Naive thymus-derived CD4-positive, alpha-beta T cell (primary cell): ENCODE measurements at regions not wholly inside any gene's neighbourhood (a gene's known extent, or its start where the extent isn't known, plus 50 kb on each side); places are given as distances from the start of the nearest gene placed in this dataset.

ENCODE experiments used
- ATAC-seq: fragments of 150-1000 bp; cut with Tn5 transposase; 2 replicates; pipeline ENCODE4 v1.10.0; 2021; ENCODE audit warnings: mild to moderate bottlenecking, moderate library complexity
- CTCF ChIA-PET: fragments of 350-600 bp; sonication (Branson Sonifier 250); formaldehyde crosslinking; loops from one replicate; lab custom pipeline; 2021; ENCODE audit warnings: antibody characterized with exemption; lab: Charles Lee
- POLR2A ChIA-PET: fragments of 350-600 bp; sonication (Branson Sonifier 250); formaldehyde crosslinking; loops from one replicate; lab custom pipeline; 2021; ENCODE audit warnings: antibody characterized with exemption, inconsistent platforms; lab: Charles Lee
- DNase-seq, 9 donors: peaks; one replicate each; pipeline versions ENCODE4 v3.0.0 to v3.0.0-alpha.2; 2020 to 2022; ENCODE audit warnings: mixed read lengths in 1 of 9
- H3K27ac ChIP-seq: one replicate; pipeline ENCODE4 v1.7.0; 2013; ENCODE audit warnings: mild to moderate bottlenecking, low read depth, low read length, moderate library complexity
- H3K27me3 ChIP-seq, 2 donors: one replicate each; pipeline ENCODE4 v1.7.0; 2013; ENCODE audit warnings: low read length in 2 of 2, mild to moderate bottlenecking in 2 of 2, moderate library complexity in 2 of 2; ENCODE audit not compliant: control insufficient read depth in 2 of 2, insufficient read depth in 2 of 2
- H3K36me3 ChIP-seq, 3 experiments: 1 replicate in 2 of 3; 2 replicates in 1 of 3; pipeline ENCODE4 v1.7.0; 2013; ENCODE audit warnings: low read length in 3 of 3, mild to moderate bottlenecking in 3 of 3, moderate library complexity in 1 of 3; ENCODE audit not compliant: insufficient read depth in 3 of 3, control insufficient read depth in 2 of 3
- H3K4me1 ChIP-seq, 2 donors: one replicate each; pipeline ENCODE4 v1.7.0; 2013; ENCODE audit warnings: low read length in 2 of 2, mild to moderate bottlenecking in 2 of 2, moderate library complexity in 1 of 2; ENCODE audit not compliant: control insufficient read depth in 2 of 2, insufficient read depth in 2 of 2
- H3K4me3 ChIP-seq: 2 replicates; pipeline ENCODE4 v1.7.0; 2013; ENCODE audit warnings: mild to moderate bottlenecking, low read length
- H3K9me3 ChIP-seq, 3 experiments: 1 replicate in 2 of 3; 2 replicates in 1 of 3; pipeline ENCODE4 v1.7.0; 2013; ENCODE audit warnings: low read length in 3 of 3; ENCODE audit not compliant: control insufficient read depth in 2 of 3
- H3K27ac Mint-ChIP-seq, 9 donors: one replicate each; pipeline ENCODE4 v1.8.0; 2020 to 2022; ENCODE audit warnings: mixed read lengths in 9 of 9, mild to moderate bottlenecking in 8 of 9, moderate library complexity in 5 of 9, inconsistent platforms in 2 of 9
- H3K27me3 Mint-ChIP-seq, 5 donors: one replicate each; pipeline ENCODE4 v1.8.0; 2021 to 2022; ENCODE audit warnings: mixed read lengths in 5 of 5, mild to moderate bottlenecking in 1 of 5
- H3K36me3 Mint-ChIP-seq, 5 donors: one replicate each; pipeline ENCODE4 v1.8.0; 2020 to 2022; ENCODE audit warnings: mixed read lengths in 5 of 5, mild to moderate bottlenecking in 3 of 5, inconsistent platforms in 1 of 5
- H3K4me1 Mint-ChIP-seq, 7 donors: one replicate each; pipeline ENCODE4 v1.8.0; 2020 to 2022; ENCODE audit warnings: mixed read lengths in 7 of 7, mild to moderate bottlenecking in 3 of 7, inconsistent platforms in 1 of 7
- H3K4me3 Mint-ChIP-seq, 10 donors: one replicate each; pipeline ENCODE4 v1.8.0; 2020 to 2022; ENCODE audit warnings: mild to moderate bottlenecking in 10 of 10, mixed read lengths in 10 of 10, moderate library complexity in 6 of 10, inconsistent platforms in 2 of 10
- H3K9me3 Mint-ChIP-seq, 11 donors: one replicate each; pipeline ENCODE4 v1.8.0; 2020 to 2022; ENCODE audit warnings: mixed read lengths in 11 of 11, mild to moderate bottlenecking in 4 of 11, inconsistent platforms in 1 of 11, moderate library complexity in 1 of 11
- intact Hi-C, 2 donors: fragments of 100-400 bp; cut with micrococcal nuclease; formaldehyde crosslinking; loops; one replicate each; pipeline ENCODE4 v1.15.1; 2023

DNA sequence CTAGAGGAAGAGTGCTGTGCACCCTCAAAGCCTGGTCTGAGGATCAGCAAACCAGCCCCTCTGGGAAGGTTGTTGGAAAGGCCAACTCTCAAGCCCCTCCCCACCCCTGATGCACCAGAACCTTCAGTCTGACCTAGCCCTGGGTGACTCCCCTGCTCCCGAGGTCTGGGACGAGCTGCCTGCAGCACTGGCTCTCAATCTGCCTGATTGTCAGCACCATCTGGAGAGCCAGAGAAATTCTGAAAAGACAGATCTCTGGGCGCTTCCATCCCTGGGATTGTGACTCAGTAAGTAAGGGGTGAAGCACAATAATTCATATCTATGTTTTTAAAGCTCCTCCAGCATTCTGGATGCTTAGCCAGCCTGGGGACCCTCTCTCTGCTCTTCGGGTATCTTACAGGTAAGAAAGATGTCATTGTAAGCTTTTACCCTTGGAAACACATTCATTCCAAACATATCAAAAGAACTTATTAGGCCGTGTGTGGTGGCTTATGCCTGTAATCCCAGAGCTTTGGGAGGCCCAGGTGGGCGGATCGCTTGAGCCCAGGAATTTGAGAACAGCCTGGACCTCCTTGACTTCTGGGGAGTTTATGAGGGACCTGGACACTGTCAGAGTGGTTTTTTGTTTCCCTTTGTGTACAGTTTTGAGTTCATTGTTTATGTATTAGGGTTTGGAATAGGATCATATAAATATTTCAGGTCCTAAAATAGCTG lies 147.5 kb downstream of the KCNJ12 start:
- H3K27ac ChIP-seq = no peak overlapping the region
- DNase-seq (no peak), ATAC-seq (no peak)
- Mint-ChIP-seq H3K4me3 (no peak overlapping the region), H3K9me3 (no peaks in the 10 kb centered on the region), H3K4me1 (no peaks in the 10 kb centered on the region), H3K36me3 (no peaks in the 10 kb centered on the region), H3K27ac (peak overlapping the region in 1 of 9 donors; percentile 7), H3K27me3 (peaks cover 0 to 10% (median 6%) of the 10 kb centered on the region in 5 donors)
- POLR2A ChIA-PET = no interaction called here
- no peak overlapping the region for H3K4me3 ChIP-seq
- H3K9me3 ChIP-seq = no peaks in the 10 kb centered on the region
- CTCF ChIA-PET = no interaction called here
- H3K36me3 ChIP-seq = peaks cover 0 to 2% (median 0%) of the 10 kb centered on the region in 3 experiments
- H3K27me3 ChIP-seq = no peaks in the 10 kb centered on the region
- H3K4me1 ChIP-seq = no peaks in the 10 kb centered on the region
- intact Hi-C loops = no loop called here

DNA sequence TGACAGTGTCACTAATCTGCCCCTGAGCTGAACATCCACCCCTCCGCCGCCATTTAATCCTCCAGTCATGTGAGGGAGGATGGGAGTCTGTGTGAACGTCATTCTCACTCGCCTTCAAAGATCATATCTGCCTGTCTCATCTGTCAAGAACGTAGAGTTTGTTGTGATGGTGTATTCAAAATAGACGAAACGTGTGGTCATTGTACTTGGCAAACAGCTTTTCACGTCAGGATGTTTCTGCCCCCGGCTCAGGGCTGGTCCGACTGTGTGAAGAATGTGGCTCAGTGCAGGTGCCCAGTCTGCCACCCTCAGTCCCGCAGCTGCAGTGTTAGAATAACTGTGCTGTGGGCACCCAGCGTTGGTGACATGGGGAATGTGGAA lies 148.0 kb downstream of the KCNJ12 start:
- ChIA-PET POLR2A (no interaction called here), CTCF (no interaction called here)
- DNase-seq = no peak
- Histone ChIP-seq H3K27me3 (no peaks in the 10 kb centered on the region), H3K9me3 (no peaks in the 10 kb centered on the region), H3K27ac (no peak overlapping the region), H3K36me3 (peaks cover 0 to 2% (median 0%) of the 10 kb centered on the region in 3 experiments), H3K4me1 (no peaks in the 10 kb centered on the region), H3K4me3 (no peak overlapping the region)
- H3K4me3 Mint-ChIP-seq = no peak overlapping the region
- H3K36me3 Mint-ChIP-seq = no peaks in the 10 kb centered on the region
- ATAC-seq = no peak
- intact Hi-C loops = no loop called here
- no peak overlapping the region for H3K27ac Mint-ChIP-seq
- H3K9me3 Mint-ChIP-seq = no peaks in the 10 kb centered on the region
- H3K27me3 Mint-ChIP-seq = peaks cover 0 to 10% (median 5%) of the 10 kb centered on the region in 5 donors
- H3K4me1 Mint-ChIP-seq = no peaks in the 10 kb centered on the region

DNA sequence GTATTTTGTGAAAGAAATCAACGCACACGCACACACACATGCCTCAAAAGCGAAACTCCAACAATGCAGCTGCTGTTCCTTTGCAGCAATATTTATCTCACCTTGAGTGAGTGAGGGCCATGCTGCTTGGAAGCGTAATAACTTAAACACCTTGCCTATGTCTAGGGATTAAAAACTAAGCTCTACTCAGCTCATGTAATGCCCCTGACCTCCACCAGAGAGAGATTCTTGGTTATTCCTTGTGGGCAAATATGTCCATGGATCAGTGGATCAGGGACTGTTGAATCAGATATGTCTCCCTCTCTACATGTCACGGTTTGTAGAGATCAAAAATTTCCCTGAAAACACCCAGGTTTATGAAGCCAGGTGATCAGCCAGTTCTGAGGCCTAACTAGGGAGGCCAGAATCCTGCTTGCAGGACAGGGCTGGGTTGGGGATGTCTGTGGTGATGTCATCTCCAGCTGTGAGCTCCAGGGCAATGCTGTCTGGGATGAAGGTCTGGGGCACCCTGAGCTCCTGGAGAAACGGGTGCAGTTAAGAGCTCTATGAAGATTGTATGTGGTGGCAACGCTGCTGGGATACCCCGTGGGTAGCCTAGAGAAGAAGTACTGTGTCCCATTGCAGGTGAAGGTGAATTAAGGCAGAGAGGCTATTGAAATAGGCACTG lies 149.4 kb downstream of the KCNJ12 start:
- ATAC-seq (no peak), DNase-seq (no peak)
- no peak overlapping the region for H3K27ac Mint-ChIP-seq
- H3K27me3 Mint-ChIP-seq = peaks cover 0 to 7% (median 3%) of the 10 kb centered on the region in 5 donors
- CTCF ChIA-PET = no interaction called here
- Histone ChIP-seq H3K27ac (no peak overlapping the region), H3K4me3 (no peak overlapping the region), H3K27me3 (no peaks in the 10 kb centered on the region), H3K4me1 (no peaks in the 10 kb centered on the region), H3K9me3 (no peaks in the 10 kb centered on the region), H3K36me3 (peaks cover 0 to 2% (median 0%) of the 10 kb centered on the region in 3 experiments)
- H3K4me1 Mint-ChIP-seq = no peaks in the 10 kb centered on the region
- intact Hi-C loops = no loop called here
- H3K36me3 Mint-ChIP-seq = no peaks in the 10 kb centered on the region
- H3K4me3 Mint-ChIP-seq = no peak overlapping the region
- POLR2A ChIA-PET = no interaction called here
- H3K9me3 Mint-ChIP-seq = no peaks in the 10 kb centered on the region

DNA sequence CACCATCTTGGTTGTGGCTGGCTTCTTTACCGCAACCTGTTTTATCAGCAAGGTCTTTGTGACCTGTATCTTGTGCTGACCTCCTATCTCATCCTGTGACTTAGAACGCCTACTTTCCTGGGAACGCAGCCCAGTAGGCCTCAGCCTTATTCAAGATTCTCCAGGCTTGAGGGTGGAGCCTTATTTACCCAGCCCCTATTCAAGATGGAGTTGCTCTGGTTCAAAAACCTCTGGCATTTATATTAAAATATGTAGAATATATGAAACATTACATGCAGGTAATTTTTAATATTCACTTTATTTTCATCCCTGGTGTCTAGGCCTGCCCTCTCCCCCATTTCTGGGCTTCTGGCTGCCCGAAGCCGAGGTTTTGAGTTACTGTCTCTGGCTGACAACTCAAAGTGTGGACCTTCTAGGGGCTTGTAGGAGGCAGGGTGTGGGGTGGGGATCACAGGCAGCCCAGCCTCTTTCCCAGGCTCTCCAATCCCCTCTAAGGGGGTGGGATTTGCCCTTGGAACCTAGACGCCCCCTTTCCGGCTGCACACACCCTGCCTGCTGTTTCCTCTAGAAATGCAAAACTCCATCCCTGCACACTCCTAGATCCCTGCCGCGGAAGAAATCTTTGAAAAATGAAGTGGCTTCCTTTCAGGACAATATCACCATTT lies 152.0 kb downstream of the KCNJ12 start:
- Histone ChIP-seq H3K9me3 (no peaks in the 10 kb centered on the region), H3K27ac (no peak overlapping the region), H3K27me3 (no peaks in the 10 kb centered on the region), H3K4me3 (no peak overlapping the region), H3K36me3 (peaks cover 0 to 2% (median 0%) of the 10 kb centered on the region in 3 experiments), H3K4me1 (peaks cover 0 to 2% of the 10 kb centered on the region in 2 donors)
- DNase-seq (no peak), ATAC-seq (no peak)
- peaks cover 0 to 8% (median 0%) of the 10 kb centered on the region in 5 donors for H3K36me3 Mint-ChIP-seq
- no peak overlapping the region for H3K27ac Mint-ChIP-seq
- peaks cover 0 to 12% (median 6%) of the 10 kb centered on the region in 7 donors for H3K4me1 Mint-ChIP-seq
- no peaks in the 10 kb centered on the region for H3K9me3 Mint-ChIP-seq
- no peak overlapping the region for H3K4me3 Mint-ChIP-seq
- POLR2A ChIA-PET = no interaction called here
- intact Hi-C loops = no loop called here
- CTCF ChIA-PET = no interaction called here
- H3K27me3 Mint-ChIP-seq = peaks cover 0 to 3% (median 0%) of the 10 kb centered on the region in 5 donors

DNA sequence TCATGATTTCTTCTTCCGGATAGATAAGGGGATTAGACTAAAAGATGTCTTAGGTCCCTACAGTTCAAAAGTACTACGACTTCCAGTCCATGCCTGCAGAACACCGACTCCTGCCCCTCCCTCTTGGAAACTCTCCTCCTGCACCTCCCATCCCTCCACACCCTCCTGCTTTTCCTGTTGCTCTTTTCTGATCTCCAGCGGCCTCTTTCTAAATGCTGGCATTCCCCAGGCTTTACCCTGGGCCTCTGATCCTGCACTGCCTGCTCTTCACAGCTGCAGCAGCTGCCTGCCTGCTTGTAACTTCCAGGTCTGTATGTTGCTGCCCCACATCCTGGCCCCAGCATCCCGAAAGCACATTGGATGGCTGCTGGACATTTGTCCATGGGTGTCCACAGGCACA lies 154.2 kb downstream of the KCNJ12 start:
- no peak overlapping the region for H3K4me3 Mint-ChIP-seq
- Histone ChIP-seq H3K27ac (no peak overlapping the region), H3K27me3 (no peaks in the 10 kb centered on the region), H3K9me3 (no peaks in the 10 kb centered on the region), H3K36me3 (peaks cover 0 to 11% (median 0%) of the 10 kb centered on the region in 3 experiments), H3K4me3 (no peak overlapping the region), H3K4me1 (peaks cover 0 to 4% of the 10 kb centered on the region in 2 donors)
- no peaks in the 10 kb centered on the region for H3K27me3 Mint-ChIP-seq
- H3K36me3 Mint-ChIP-seq = peaks cover 5 to 20% (median 6%) of the 10 kb centered on the region in 5 donors
- H3K27ac Mint-ChIP-seq = no peak overlapping the region
- ATAC-seq (no peak), DNase-seq (no peak)
- H3K9me3 Mint-ChIP-seq = no peaks in the 10 kb centered on the region
- intact Hi-C loops = no loop called here
- ChIA-PET CTCF (no interaction called here), POLR2A (no interaction called here)
- H3K4me1 Mint-ChIP-seq = peaks cover 0 to 22% (median 11%) of the 10 kb centered on the region in 7 donors

DNA sequence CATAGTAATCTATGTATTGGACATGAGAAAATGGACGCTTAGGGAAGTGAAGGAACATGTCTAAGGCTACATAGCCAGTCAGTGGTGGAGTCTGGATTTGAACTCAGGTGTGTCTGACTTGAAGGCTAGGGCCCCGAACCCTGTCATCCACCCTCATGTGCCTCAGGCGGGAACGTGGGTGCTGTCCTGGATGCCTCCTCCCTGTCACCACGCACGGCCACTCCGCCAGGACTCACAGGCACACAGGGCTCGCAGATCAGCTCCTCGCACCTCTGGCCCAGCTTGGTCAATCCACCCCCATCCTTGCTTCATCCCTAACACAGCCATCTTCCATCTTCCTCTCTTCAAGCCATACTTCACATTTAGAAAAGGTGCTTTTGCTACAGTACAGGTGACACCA lies 154.7 kb downstream of the KCNJ12 start:
- H3K9me3 Mint-ChIP-seq = peaks cover 0 to under 1% (median 0%) of the 10 kb centered on the region in 11 donors
- no peaks in the 10 kb centered on the region for H3K9me3 ChIP-seq
- no peaks in the 10 kb centered on the region for H3K27me3 Mint-ChIP-seq
- intact Hi-C loops = no loop called here
- H3K36me3 Mint-ChIP-seq = peaks cover 5 to 23% (median 10%) of the 10 kb centered on the region in 5 donors
- DNase-seq (no peak), ATAC-seq (no peak)
- H3K36me3 ChIP-seq = peaks cover 0 to 12% (median 0%) of the 10 kb centered on the region in 3 experiments
- no peak overlapping the region for H3K4me3 ChIP-seq
- H3K4me1 Mint-ChIP-seq = peaks cover 0 to 23% (median 11%) of the 10 kb centered on the region in 7 donors
- H3K4me1 ChIP-seq = peaks cover 0 to 4% of the 10 kb centered on the region in 2 donors
- H3K27ac ChIP-seq = no peak overlapping the region
- no peak overlapping the region for H3K4me3 Mint-ChIP-seq
- CTCF ChIA-PET = no interaction called here
- peak overlapping the region in 1 of 9 donors; percentile 41 for H3K27ac Mint-ChIP-seq
- POLR2A ChIA-PET = no interaction called here
- H3K27me3 ChIP-seq = no peaks in the 10 kb centered on the region
